NCI-H1930 (cell line): ENCODE measurements at regions not wholly inside any gene's neighbourhood (a gene's known extent, or its start where the extent isn't known, plus 50 kb on each side); places are given as distances from the start of the nearest gene placed in this dataset.
"Not testable (repeated sequence)": the region's sequence is repeated elsewhere in the genome, so short reads cannot be mapped to it uniquely, and the experiment has no call there.

Experiments used
- DNase-seq, 2 experiments: peaks; one replicate each; lab custom pipeline; 2025; lab: John Stamatoyannopoulos, UW

DNA sequence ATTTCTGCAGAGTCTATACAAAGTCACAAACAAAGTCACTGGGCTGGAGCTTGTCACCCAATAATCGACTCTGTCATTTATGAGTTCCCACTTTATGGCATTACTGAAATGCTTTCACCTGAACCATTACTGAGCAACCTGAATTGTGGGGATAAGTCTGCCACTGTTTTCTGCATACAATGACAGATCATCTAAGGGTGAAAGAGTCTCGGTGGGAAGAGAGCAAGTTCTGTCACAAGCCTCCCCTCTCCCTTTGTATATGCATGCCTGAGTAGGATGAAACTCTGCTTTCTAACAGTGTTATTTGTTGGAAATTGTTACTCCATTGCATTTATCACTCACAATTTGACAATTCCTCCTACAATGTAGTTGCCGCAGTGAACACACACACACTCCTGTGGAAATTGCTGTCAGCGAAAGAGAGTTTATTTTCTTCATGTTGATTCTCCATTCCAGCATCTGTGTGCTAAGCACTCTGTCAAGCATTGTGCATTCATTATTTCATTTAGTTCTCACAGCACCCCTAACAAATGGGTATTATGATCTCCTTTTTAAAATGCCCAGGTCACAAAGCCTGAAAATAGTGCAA is 1732.4 kb upstream of the CDH6 start:
- DNase-seq = no peak

DNA sequence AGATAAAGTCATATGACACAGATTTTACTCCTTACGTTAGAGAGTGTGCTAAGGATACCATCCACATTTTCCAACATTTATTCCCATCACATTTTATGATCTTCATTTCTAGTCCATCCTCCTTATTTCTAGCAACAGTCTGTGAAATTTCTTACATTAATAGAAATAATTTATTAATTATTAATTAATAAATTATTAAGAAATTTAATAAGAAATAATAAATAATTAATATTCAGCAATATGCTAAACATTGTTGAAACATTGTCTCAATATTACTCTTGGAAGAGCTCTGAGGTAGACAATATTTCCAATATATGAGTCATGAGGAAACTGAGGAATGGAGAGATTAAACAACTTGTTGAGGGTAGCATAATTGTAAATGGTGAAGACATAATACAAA is 1742.5 kb upstream of the CDH6 start:
- not testable (repeated sequence) for DNase-seq

DNA sequence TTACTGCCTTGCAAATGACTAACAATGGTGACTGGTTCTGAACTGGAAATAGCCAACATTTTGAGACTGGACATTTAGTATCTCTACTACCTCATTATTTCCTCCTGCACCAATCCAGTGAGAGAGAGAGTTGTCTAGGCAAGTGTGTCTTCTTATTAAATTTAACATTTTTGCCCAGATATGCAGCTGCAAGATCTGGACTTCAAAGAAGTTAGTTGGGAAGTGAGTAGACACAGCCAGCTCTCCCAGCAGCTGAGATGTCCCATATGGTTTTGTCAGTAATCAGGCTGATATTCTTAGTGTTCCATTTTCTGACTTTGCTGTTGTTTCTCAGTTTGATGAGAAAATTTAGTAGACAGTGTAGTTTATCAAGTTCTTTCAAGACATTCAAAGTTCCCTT is 1778.8 kb upstream of the CDH6 start:
- DNase-seq = no peak

DNA sequence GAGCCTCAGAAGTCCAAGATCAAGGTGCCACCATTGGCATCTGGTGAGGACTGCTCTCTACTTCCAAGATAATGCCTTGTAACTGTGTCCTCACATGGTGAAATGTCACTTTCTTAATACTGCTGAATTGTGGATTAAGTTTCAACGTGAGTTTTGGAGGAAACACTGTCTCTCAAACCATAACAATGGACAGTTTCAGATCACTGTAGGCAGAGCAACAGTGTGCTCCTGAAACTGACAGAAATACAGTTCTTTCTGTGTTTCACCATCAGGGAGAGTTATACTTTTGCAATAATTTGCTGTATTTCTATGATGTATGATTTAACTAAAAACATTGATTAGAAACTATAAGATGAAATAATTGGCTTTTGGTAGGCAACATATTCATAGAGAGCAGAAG is 1780.5 kb upstream of the CDH6 start:
- no peak for DNase-seq

DNA sequence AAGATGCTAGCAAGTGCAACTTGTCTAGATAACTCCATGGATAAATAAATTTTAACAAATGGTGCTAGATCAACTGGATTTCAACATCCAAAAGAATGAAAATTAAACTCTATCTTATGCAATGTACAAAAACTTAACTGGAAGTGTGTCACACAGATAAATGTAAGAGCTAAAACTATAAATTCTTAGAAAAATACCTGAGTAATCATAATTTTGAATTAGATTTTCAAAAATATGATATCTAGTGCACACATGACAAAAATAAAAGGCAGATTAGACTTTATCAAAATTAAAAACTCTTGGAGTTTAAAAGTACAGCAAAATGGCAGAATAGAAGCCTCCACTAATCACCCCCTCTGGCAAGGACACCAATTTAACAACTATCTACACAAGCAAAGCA is 1791.2 kb upstream of the CDH6 start:
- no peak for DNase-seq

DNA sequence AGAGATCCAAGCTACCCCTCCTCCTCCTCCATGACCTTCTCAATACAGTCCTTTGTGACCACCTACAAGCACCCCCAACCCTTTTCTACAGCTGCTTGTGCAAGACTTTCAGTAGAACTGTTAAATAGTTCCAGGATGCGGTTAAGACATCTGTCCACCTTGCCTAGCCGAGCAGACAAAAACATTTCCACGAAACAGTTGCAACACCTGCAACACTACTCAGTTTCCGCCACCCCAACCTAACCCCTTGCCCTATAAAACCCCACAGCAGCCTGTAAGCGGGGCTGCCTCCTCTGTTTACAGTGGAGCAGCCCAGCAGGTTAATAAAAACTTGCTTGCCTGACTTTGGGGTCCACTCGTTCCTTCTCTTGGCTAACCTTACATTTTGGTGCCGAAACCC is 1803.5 kb upstream of the CDH6 start:
- DNase-seq = no peak

DNA sequence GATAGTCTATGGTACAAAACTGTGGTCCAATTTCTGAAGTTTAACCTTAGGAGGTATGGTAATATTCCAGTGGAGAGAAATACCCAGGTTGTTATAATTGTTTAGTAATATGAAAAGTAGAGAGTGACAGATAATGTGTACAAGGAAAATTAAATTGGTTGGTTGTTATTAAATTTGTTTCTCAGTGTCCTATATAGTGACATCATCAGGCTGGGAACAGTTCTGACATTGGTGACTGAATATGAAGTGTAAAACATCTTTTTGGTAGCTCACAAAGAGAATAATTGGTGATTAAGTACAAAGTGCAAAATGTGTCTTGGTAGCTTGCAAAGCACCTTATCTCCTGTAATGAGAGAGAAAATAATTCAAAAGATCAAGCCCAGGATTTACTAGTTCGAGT is 1806.1 kb upstream of the CDH6 start:
- no peak for DNase-seq

DNA sequence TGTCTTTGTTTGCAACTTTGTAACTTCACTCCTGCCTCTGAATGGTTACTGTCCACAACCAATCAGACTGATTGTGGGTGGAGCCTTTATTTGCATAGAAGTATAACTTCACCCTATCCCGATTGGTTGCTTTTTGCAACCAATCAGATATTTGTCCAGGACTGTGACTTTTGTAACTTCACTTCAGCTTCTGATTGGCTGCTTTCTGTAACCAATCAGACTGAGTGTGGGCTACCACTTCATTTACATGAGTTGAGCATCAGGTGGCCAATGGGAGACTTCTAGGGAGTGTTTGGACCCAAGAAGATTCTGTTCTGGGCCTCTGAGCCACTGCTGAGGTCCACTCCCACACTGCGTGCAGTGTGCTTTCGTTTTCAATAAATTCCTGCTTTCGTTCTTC is 1810.7 kb upstream of the CDH6 start:
- no peak for DNase-seq

DNA sequence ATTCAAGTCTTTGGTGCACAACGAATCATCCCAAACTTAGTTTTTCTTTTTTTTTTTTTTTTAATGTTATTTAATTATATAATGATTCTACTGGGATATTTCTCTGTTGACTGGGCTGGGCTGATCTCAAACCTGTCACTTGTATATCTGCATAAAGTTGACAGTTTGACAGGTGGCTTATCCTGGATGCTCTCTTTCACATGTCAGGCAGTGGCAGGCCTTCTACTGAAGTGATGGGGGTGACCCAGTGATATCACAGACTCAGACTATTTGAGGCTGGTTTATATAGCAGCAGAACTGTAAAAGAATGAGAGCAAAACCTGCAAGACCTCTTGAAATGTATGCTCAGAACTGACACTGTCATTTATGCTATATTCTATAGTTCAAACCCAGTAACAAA is 1813.5 kb upstream of the CDH6 start:
- DNase-seq = no peak

DNA sequence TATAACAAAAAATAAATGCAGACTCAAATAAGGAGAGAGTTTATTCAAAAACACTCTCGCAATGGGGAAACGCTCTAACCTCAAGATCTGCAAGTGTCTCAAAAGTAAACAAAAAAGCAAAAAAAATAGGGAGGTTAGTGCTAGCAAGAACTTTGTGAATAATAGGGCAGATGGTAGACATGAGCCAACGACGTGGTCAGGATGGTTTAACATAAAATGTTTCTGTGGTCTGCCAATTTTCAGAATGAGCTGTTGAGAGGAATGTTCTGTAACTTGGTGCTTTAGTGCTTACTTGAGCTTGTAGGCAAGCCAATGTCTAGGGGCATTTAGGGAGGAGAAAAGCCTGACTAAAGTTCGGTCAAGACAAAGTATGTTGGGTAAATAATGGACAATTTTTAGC is 1813.9 kb upstream of the CDH6 start:
- DNase-seq = no peak

DNA sequence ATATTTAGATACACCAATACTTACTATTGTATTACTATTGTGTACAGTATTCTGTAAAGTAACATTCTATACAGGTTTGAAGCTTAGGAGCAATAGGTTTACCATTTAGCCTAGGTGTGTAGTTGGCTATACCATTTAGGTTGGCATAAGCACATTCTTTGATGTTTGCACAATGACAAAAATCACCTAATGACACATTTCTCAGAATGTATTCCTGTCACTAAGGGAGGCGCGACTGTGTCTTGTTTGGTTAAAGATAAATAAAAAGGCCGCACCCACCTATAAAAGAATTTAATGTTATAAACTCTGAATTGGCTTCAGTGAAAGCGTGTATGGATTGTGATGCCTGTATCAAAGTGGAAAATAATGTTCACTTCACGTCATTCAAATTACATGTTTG is 1815.4 kb upstream of the CDH6 start:
- DNase-seq = no peak

DNA sequence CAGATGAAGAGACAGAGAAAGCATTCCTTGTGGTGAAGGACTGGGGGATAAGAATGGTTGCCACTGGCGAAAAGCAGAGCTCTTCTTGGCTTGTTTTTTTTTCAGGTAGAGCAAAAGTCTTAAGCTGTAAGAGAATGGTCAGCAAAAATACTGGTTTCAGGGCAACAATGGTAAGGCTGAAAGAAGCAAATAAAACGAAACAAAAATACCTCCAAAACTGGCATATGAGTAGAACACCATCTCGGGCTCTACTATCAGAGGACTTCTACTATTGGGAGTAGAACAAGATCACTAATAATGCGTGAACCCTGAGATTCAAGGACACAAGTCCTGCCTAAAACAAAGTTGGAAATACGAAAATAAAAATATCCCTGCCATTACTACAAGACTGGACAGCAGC is 1823.2 kb upstream of the CDH6 start:
- no peak for DNase-seq

DNA sequence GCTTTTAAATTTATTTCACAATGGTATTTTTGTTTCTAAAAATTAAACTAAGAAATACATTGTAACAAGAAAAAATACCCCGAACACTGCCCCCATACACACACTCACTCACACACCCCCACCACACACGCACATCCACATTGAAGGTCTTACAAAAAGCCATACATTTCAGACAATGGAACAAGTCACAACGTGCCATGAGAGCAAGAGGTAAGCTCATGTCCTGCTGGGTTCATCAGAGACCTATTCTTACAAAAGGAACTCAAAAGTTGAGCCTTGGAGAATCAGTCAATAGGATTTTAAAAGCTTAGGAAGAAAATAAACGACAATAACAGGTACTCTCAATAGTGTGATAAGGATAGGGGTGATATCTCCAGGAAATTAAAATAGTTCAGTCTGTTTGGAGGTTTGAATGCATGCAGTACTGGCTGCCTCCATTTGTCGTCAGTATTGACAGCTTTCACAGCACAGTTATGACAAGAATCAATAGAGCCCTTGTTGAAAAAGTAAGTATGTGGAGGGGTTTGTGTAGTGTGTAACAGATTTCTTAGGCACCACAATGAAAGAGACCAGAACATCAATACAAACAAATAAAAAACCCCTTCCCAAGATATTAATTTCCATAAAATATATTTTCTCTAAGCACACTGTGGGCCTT is 1826.2 kb upstream of the CDH6 start:
- no peak for DNase-seq

DNA sequence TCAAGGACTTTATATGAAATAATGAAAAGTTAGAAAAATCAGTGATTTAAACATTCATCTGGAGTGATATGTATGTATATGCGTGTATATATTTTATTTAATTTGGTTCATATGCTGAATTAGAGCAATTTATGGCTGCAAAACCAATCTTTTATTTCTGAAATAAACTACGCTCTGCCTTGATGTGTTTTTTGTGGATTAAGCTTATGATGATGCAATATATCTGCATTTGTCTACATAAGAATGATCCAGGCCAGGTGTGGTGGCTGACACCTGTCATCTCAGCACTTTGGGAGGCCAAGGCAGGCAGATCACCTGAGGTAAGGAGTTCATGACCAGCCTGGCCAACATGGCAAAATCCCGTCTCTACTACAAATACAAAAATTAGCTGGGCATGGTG is 1842.3 kb upstream of the CDH6 start:
- DNase-seq = no peak

DNA sequence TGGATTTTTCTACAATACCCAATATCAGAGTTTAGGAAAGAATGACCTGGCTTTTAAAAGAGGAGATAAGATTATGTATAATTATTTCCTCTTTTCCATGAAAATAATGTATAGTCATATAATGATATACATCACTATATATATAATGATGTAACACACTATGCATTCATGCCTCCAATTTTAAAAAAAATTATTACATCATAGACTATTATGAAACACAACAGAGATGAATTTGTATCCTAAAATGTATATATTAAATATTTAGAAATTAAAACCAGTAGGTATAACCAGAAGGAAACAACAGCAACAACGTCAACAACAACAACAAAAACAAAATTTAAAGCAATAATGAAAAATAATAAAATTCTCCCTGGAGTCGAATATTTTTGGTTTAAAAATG is 1856.5 kb upstream of the CDH6 start:
- DNase-seq = no peak

DNA sequence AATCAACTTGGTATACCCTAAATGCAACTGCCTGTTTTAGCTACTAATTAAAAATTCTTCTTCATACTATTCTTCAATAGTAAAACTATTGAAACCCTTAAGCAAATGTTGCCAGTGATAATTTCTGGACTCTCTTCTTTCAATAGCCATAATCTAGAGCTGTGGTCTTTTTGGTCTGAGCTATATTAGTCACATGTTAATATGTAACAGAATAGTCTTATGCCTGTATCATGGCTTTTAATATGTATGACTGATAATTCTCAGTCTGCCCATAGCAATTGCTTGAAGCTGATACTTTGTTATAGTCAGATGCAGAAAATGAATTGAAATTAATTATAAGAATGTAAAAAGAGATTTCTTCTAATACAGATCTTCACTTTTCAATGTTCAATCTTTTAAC is 1871.9 kb upstream of the CDH6 start:
- DNase-seq = no peak

DNA sequence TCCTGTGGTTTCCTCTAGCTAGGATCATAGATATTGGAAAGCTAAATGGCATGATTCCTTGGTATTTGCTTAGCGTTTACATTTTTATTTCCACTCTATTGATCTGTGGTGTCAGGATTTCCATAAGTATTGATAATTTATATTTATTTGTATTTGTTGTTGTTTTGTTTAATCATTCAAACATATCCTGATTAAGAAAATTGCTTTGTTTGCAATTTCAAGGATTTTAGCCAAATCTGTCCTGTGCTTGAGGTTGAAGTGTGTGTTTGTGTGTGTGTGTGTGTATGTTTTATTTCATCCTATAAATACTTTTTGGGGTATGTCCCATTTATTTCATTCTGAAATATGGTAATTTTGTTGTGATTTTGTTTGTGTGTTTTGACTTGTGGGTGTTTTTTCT is 1884.1 kb upstream of the CDH6 start:
- no peak for DNase-seq

DNA sequence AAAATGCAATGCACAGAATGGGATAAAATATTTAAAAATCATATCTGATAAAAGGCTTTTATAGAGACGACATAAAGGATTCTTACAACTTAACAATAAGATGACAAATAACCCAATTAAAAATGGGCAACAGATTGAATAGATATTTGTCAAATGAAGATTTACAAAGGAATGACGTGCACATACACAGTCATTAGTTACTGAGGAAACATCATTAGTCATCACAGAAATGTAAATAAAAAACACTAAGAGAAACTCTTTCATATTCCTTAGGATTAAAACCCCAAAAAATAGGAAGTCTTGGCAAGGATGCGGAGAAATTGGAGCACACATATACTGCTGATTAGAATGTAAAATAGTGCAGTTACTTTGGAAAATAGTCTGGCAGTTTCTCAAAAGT is 1886.0 kb upstream of the CDH6 start:
- no peak for DNase-seq

DNA sequence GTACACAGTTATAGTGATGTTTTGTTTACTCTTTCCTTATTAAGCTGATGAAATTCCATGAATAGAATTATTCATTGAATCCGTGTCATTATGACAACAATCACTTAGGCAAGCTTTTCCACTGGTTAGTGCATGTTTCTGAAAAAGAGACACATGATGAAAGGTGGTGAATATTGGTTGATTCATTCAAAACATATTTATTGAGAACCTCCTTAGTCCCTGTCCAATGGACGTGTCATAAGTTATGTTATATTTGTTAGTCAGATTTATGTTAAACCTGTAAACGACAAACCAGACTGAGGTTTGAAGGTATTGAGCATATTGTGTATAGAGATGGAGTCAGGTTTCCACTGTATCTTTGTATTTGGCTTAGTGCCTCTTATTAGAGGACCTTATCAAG is 1888.9 kb upstream of the CDH6 start:
- DNase-seq = no peak

DNA sequence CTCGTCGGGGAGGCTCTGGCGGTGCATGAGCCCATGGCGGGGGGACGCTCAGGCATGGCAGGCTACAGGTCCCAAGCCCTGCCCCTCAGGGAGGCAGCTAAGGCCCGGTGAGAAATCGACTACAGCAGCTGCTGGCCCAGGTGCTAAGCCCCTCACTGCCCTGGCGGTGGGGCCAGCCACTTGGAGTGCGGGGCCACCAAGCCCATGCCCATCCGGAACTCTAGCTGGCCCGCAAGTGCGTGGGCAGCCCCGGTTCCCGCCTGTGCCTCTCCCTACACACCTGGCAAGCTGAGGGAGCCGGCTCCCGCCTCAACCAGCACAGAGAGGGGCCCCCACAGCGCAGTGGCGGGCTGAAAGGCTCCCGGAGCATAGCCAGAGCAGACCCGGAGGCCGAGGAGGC is 1896.9 kb upstream of the CDH6 start:
- DNase-seq = no peak

DNA sequence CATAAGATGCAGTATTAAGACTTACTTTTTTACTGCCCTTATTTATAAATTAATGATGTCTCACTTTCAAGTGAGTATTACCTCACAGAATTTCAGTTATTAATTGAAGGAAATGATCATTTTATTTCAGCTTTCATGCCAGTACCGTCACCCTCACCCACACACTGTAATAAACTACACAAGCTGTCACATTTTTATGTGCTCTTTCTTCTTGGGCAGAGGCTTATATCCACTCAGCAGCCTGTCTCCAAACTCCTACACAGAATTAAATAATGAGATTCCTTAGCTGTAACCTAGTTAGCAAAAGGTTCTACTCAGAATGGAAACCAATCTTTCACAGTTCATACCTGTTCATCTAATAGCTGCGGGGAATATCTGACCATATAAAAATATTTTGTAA is 1915.8 kb upstream of the CDH6 start:
- no peak for DNase-seq

DNA sequence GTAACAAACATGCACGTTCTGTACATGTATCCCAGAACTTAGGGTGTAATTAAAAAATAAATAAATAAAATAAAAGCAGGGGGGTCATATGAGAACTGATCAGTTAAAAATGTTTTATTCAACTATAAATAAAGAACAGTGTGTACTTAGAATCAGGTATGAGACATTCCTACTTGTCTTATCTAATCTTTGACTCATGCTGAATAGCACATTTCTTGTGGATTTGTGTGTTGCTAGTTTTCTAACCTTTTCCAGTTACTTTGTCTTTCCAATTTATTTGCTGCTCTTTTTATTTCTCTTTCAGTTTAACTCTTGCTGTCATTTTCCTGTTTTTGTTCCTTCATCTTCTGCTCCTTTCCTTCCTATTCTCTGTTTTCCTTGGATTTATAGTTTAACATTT is 1917.1 kb upstream of the CDH6 start:
- no peak for DNase-seq

DNA sequence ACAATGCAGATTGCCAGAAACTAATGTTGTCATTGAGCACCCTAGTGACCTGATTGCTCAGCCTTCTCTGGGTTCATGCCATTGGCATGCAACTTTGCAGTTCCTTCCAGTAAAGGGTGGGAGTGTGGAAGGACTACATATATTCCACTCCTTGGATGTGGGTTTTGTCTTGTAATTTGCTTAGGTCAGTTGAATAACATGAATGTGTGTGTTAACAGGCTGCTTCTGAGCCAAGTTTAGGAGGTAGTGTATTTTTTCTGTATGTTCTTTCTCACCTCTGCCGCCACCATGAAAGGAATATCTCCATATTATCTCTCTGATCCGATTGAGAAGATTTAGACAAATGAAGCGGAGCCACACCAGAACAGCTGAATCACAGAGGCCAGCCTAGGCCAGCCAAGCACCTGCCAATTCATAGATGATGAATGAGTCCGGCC is 1929.6 kb upstream of the CDH6 start:
- no peak for DNase-seq

DNA sequence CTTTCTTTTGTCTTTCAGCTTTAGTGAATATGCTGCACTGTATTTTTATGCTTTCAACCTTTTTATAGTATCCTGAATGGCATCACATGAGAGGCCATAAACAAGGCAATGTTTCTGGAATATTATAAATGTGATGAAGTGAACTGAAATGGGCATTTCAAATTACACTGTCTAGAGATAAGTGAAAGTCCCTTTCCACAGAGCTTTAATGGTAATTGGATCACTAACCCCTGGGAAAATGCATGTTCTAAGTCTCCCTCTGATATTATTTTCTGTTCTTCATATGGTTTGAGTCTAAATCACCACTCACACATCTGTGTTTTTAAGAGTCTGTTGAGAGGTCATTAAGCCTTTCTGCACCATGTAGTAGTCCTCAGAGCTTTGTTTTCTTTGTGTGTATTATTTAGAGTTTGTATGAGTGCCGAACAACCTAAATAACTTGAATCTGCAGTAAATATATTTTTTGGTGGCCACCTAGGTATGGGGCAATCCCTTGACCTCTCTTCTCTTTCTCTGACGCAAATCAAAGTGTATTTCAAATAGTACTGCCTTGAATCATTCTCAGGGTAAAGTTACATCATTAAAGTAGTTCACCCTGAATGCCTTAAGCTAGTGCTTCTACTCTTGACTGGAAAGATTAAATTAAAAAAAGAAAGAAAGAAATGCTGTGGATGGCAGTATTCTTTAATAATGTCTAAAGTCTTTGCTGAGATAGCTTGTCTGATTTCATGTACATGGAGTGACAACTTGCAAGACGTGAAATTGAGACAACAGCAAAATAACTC is 1931.0 kb upstream of the CDH6 start:
- no peak for DNase-seq
